ENCODE measurements at regions not wholly inside any gene's neighbourhood (a gene's known extent, or its start where the extent isn't known, plus 50 kb on each side); places are given as distances from the start of the nearest gene placed in this dataset.

DNA sequence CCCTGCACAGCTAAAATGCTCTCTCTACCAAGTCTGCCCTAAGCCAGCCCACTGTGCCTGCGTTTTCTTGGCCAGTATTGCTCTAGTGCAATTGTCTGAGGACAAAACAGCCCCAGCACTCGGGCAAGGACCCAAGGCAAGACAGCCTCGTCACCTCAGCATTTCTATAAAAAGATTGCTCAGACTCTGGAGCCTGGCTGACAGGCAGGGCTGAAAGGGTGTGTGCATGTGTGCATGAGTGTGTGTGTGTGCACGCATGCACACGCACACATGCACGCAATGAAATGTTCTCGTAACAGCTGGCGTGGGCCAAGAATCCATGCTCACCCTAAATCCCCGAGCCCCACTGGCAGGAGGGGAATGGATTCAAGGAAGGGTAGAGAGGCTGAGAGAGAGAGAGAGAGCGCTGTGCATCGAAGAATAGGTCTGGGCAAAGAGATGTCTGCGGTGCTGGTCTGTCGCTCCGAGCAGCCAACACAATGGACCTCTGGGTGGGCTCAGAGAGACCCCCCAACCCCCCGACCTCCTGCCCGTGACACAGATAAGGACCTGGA lies 579.2 kb downstream of the BCOR start:
- Histone ChIP-seq H3K9me2 (replicated peaks; ENCODE audit: insufficient read depth, low read length) (no peaks in the 10 kb centered on the region), H3K79me2 (ENCODE audit: insufficient read depth, low read length) (no peaks in the 10 kb centered on the region), H3K27me3 (ENCODE audit: low read length) (no peaks in the 10 kb centered on the region), H2AFZ (ENCODE audit: low read depth, low read length, severe bottlenecking) (no peak overlapping the region), H4K20me1 (ENCODE audit: low read depth, low read length) (no peaks in the 10 kb centered on the region), H3K9ac (ENCODE audit: low read length) (no peak overlapping the region), H3K9me3 (ENCODE audit: insufficient read depth, low read length) (no peaks in the 10 kb centered on the region), H3K27ac (ENCODE audit: low read depth, low read length) (no peak overlapping the region), H3F3A (ENCODE audit: insufficient read depth) (no peaks in the 10 kb centered on the region), H3K4me3 (ENCODE audit: insufficient read depth, low read length, poor library complexity, severe bottlenecking) (no peak overlapping the region), H3K4me2 (ENCODE audit: low read depth, low read length, poor library complexity, severe bottlenecking) (no peak overlapping the region), H3K36me3 (ENCODE audit: low read length) (no peaks in the 10 kb centered on the region)
- TF ChIP-seq, protein P1, sequence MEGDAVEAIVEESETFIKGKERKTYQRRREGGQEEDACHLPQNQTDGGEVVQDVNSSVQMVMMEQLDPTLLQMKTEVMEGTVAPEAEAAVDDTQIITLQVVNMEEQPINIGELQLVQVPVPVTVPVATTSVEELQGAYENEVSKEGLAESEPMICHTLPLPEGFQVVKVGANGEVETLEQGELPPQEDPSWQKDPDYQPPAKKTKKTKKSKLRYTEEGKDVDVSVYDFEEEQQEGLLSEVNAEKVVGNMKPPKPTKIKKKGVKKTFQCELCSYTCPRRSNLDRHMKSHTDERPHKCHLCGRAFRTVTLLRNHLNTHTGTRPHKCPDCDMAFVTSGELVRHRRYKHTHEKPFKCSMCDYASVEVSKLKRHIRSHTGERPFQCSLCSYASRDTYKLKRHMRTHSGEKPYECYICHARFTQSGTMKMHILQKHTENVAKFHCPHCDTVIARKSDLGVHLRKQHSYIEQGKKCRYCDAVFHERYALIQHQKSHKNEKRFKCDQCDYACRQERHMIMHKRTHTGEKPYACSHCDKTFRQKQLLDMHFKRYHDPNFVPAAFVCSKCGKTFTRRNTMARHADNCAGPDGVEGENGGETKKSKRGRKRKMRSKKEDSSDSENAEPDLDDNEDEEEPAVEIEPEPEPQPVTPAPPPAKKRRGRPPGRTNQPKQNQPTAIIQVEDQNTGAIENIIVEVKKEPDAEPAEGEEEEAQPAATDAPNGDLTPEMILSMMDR (IDR thresholded peaks at IDR 0.05; ENCODE audit: insufficient read depth, low read length, poor library complexity, severe bottlenecking), result no peak
- no peak for TF ChIP-seq EZH2phosphoT487 (conservative IDR thresholded peaks at IDR 0.05; ENCODE audit: low read length)

DNA sequence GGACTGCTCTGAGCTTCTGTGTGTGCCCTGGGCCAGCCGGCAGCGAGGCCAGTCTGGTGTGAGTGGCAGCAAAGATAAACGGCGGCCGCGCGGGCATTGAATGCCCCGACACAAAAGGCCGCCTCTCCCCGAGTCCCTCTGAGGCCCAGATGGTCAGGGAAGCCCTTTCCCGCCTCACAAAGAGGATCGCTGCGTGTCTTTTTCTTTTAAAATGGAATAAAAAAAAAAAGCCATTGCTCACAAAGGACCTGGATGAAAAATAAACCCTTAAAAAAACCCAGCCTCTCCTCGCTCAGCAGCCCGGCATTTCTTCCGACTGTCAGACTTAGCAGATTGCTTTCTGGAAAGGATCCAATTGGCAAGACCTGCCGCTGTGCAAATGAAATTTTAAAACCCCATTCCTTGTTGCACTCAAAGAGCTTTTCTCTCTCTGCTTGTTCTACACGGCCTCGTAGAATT lies 578.7 kb downstream of the BCOR start:
- no peak overlapping the region for H2AFZ ChIP-seq (ENCODE audit: low read depth, low read length, severe bottlenecking)
- no peaks in the 10 kb centered on the region for H3K9me3 ChIP-seq (ENCODE audit: insufficient read depth, low read length)
- H3K79me2 ChIP-seq (ENCODE audit: insufficient read depth, low read length), result no peaks in the 10 kb centered on the region
- no peaks in the 10 kb centered on the region for H3K27me3 ChIP-seq (ENCODE audit: low read length)
- H3K4me3 ChIP-seq (ENCODE audit: insufficient read depth, low read length, poor library complexity, severe bottlenecking), result no peak overlapping the region
- H3K36me3 ChIP-seq (ENCODE audit: low read length), result no peaks in the 10 kb centered on the region
- H4K20me1 ChIP-seq (ENCODE audit: low read depth, low read length), result no peaks in the 10 kb centered on the region
- no peak overlapping the region for H3K27ac ChIP-seq (ENCODE audit: low read depth, low read length)
- H3F3A ChIP-seq (ENCODE audit: insufficient read depth), result no peaks in the 10 kb centered on the region
- H3K9me2 ChIP-seq (replicated peaks; ENCODE audit: insufficient read depth, low read length), result no peaks in the 10 kb centered on the region
- TF ChIP-seq, protein P1 (IDR thresholded peaks at IDR 0.05; ENCODE audit: insufficient read depth, low read length, poor library complexity, severe bottlenecking), result no peak
- TF ChIP-seq EZH2phosphoT487 (conservative IDR thresholded peaks at IDR 0.05; ENCODE audit: low read length), result no peak
- H3K4me2 ChIP-seq (ENCODE audit: low read depth, low read length, poor library complexity, severe bottlenecking), result no peak overlapping the region
- H3K9ac ChIP-seq (ENCODE audit: low read length), result no peak overlapping the region

DNA sequence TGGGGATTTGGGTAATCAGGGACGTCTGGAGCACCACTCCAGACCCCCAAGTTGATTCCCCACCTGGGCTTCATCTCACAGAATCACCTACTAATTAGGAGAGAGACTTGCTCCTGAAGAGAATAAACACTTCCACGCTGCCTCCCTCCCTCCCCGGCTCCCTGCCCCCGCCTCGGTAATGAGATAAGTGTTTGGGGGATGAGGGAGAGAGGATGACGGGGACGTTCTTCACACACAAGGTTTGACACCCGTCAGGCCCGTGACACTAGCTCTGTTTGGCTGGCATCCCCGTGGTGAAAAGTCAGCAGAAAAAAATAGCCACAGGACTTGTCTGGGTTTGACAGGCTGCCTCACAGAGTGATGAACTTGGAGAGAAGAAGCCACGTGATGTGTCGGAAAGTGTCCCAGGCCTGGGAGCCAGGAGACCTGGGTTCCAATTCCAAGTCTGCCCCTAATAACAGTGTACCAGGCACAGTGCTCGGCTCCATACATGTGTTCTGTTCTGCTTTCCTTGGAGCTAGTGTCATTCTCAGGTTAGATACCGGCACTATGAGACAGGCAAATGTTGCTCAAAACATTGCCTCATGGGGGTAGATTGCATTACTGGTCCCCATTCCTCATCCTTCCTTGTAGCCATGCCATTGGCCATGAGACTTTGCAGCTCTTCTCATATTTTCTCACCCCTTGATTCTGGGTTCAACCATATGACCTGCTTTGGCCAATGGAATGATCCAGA lies 578.0 kb downstream of the BCOR start:
- no peak for TF ChIP-seq EZH2phosphoT487 (conservative IDR thresholded peaks at IDR 0.05; ENCODE audit: low read length)
- TF ChIP-seq, protein P1 (IDR thresholded peaks at IDR 0.05; ENCODE audit: insufficient read depth, low read length, poor library complexity, severe bottlenecking), result no peak
- Histone ChIP-seq H3K4me3 (ENCODE audit: insufficient read depth, low read length, poor library complexity, severe bottlenecking) (no peak overlapping the region), H3K79me2 (ENCODE audit: insufficient read depth, low read length) (no peaks in the 10 kb centered on the region), H3F3A (ENCODE audit: insufficient read depth) (no peaks in the 10 kb centered on the region), H3K27me3 (ENCODE audit: low read length) (no peaks in the 10 kb centered on the region), H3K4me2 (ENCODE audit: low read depth, low read length, poor library complexity, severe bottlenecking) (no peak overlapping the region), H4K20me1 (ENCODE audit: low read depth, low read length) (no peaks in the 10 kb centered on the region), H3K9ac (ENCODE audit: low read length) (no peak overlapping the region), H3K27ac (ENCODE audit: low read depth, low read length) (no peak overlapping the region), H3K9me2 (replicated peaks; ENCODE audit: insufficient read depth, low read length) (no peaks in the 10 kb centered on the region), H3K9me3 (ENCODE audit: insufficient read depth, low read length) (no peaks in the 10 kb centered on the region), H3K36me3 (ENCODE audit: low read length) (no peaks in the 10 kb centered on the region), H2AFZ (ENCODE audit: low read depth, low read length, severe bottlenecking) (no peak overlapping the region)
